Liver (tissue), 3 donors: ENCODE measurements at regions not wholly inside any gene's neighbourhood (a gene's known extent, or its start where the extent isn't known, plus 50 kb on each side); places are given as distances from the start of the nearest gene placed in this dataset.

ENCODE experiments used
- CTCF ChIP-seq: fragments of 150-350 bp; IDR thresholded peaks from 2 replicates; pipeline ENCODE4 v1.5.1; 2017; ENCODE audit warnings: improper control_type of control experiment, low read depth, low read length; ENCODE audit not compliant: missing input control
- GABPA ChIP-seq, 2 donors: IDR thresholded peaks in 1 of 2; conservative IDR thresholded peaks in 1 of 2; 2 replicates each; pipeline ENCODE4 v1.6.1; 2016; ENCODE audit warnings: antibody characterized with exemption in 2 of 2, mild to moderate bottlenecking in 1 of 2, moderate library complexity in 1 of 2
- HNF4A ChIP-seq, 2 donors: conservative IDR thresholded peaks; 2 replicates each; pipeline ENCODE4 v1.6.1; 2016; ENCODE audit warnings: antibody characterized with exemption in 2 of 2, mild to moderate bottlenecking in 2 of 2
- RAD21 ChIP-seq, 2 donors: IDR thresholded peaks; 2 replicates each; pipeline ENCODE4 v1.6.1; 2016; ENCODE audit warnings: antibody characterized with exemption in 2 of 2, mild to moderate bottlenecking in 2 of 2
- REST ChIP-seq: IDR thresholded peaks from 2 replicates; pipeline ENCODE4 v1.6.1; 2016; ENCODE audit warnings: antibody characterized with exemption, mild to moderate bottlenecking
- TAF1 ChIP-seq: conservative IDR thresholded peaks from 2 replicates; pipeline ENCODE4 v1.6.1; 2016; ENCODE audit warnings: antibody characterized with exemption, mild to moderate bottlenecking
- YY1 ChIP-seq: IDR thresholded peaks from 2 replicates; pipeline ENCODE4 v1.6.1; 2016; ENCODE audit warnings: antibody characterized with exemption, mild to moderate bottlenecking
- ZBTB33 ChIP-seq: IDR thresholded peaks from 2 replicates; pipeline ENCODE4 v1.6.1; 2016; ENCODE audit warnings: antibody characterized with exemption
- TF ChIP-seq, protein P1 (sequence below): IDR thresholded peaks from 2 replicates; pipeline ENCODE4 v1.6.1; 2016; ENCODE audit warnings: antibody characterized with exemption
- donor health status: healthy.
- donor health status: healthy.

GRCh38 chr12:124410354-124411175 lies 115.7 kb downstream of the RFLNA start:
- TF ChIP-seq TAF1, result no peak
- TF ChIP-seq YY1, result no peak
- no peak for TF ChIP-seq CTCF
- TF ChIP-seq, protein P1, sequence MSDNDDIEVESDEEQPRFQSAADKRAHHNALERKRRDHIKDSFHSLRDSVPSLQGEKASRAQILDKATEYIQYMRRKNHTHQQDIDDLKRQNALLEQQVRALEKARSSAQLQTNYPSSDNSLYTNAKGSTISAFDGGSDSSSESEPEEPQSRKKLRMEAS, result no peak
- no peak for TF ChIP-seq GABPA (IDR thresholded peaks at IDR 0.05 in 1 of 2, conservative IDR thresholded peaks at IDR 0.05 in 1 of 2)
- no peak for TF ChIP-seq RAD21 (IDR thresholded peaks at IDR 0.05)
- no peak for TF ChIP-seq HNF4A (conservative IDR thresholded peaks at IDR 0.05)
- TF ChIP-seq REST, result no peak
- no peak for TF ChIP-seq ZBTB33
